GM10266 (cell line): ENCODE measurements at regions not wholly inside any gene's neighbourhood (a gene's known extent, or its start where the extent isn't known, plus 50 kb on each side); places are given as distances from the start of the nearest gene placed in this dataset.

Experiments
- DNase-seq: peaks from one replicate; pipeline ENCODE4 v3.0.0; 2012; ENCODE audit errors: extremely low spot score
- TF ChIP-seq, protein P1 (sequence below): IDR thresholded peaks from 2 replicates; pipeline ENCODE4 v1.5.1; 2012; ENCODE audit warnings: mild to moderate bottlenecking, low read depth; ENCODE audit not compliant: control insufficient read depth, insufficient read depth; ENCODE audit errors: missing control alignments

DNA sequence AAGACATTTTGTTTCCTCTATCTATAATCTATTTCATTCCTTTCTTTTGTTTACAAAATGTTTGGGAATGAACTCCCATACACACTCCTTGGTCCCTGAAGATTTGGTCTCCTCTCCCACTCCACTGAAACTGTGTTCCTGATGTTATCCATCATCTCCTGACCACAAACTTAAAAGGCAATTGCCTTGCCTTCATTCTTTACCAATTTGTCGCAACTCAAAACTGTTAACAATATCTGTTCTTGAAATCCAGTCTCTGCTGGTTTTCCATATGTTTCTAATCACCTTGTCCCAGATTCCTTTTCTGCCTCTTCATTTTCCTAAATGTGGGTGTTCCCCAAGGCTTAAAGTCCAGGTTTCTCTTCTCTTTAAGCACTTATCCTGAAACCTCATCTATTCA, 262.2 kb upstream of the TTC29 start:
- TF ChIP-seq, protein P1, sequence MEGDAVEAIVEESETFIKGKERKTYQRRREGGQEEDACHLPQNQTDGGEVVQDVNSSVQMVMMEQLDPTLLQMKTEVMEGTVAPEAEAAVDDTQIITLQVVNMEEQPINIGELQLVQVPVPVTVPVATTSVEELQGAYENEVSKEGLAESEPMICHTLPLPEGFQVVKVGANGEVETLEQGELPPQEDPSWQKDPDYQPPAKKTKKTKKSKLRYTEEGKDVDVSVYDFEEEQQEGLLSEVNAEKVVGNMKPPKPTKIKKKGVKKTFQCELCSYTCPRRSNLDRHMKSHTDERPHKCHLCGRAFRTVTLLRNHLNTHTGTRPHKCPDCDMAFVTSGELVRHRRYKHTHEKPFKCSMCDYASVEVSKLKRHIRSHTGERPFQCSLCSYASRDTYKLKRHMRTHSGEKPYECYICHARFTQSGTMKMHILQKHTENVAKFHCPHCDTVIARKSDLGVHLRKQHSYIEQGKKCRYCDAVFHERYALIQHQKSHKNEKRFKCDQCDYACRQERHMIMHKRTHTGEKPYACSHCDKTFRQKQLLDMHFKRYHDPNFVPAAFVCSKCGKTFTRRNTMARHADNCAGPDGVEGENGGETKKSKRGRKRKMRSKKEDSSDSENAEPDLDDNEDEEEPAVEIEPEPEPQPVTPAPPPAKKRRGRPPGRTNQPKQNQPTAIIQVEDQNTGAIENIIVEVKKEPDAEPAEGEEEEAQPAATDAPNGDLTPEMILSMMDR: no peak
- DNase-seq: no peak

DNA sequence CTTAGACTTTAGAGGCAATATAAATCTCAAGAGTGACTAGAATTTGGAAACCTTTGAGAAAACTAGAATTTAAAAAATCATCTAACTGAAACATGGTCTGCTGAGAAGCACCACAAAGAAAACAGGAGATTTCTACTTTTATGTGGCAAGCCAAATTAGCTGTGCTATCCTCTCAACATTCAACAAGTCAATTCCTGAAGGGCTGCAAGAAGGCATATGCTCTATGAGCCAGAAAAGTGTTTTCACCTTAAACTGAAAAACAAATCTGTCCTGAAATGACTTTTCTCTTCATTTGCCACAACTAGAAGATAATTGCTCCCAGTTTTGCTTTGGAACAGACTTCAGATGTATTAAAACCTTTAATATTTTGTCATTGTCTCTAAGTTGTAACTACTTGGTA, 263.2 kb upstream of the EDNRA start:
- TF ChIP-seq, protein P1: no peak

DNA sequence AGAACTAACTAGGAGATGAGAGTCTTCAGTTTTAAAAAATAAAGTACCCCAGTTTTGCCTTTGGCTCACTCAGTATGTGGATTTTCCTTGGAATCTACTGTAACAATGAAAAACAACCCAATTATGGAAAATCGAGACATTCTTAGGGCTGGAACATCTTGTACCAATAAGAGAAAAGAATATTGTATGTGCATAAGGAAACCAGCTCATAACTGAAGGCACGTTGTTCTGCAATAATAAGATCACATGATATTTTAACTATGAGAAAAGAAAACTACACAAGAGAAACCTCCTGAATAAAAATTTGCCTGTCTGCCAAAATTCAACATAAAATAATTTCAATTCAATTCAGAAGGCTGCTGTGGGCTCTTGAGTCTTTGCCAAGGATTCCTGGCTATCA, 261.8 kb upstream of the EDNRA start:
- TF ChIP-seq, protein P1: no peak
- no peak for DNase-seq

More for the DNA sequence above, 263.2 kb upstream of the EDNRA start:
- DNase-seq: no peak

DNA sequence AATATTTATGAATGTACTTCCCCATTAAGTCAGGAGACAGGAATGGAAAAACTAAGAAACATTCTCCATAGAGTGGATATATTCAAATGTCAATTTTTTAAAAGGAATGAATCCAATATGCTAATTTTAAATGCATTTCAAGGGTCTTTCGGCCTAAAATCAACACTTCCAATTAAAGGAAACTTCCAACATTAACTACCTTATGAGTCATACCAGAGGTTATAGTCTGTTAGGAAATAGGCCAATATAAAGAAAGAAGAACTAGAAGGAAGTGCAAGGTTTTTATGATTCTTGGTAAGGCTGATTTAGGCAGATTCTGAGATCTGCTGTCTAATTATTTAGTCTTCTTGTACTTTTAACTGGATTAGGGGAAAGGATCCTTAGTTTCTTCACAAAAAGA, 260.1 kb upstream of the EDNRA start:
- TF ChIP-seq, protein P1: no peak
- DNase-seq: no peak

DNA sequence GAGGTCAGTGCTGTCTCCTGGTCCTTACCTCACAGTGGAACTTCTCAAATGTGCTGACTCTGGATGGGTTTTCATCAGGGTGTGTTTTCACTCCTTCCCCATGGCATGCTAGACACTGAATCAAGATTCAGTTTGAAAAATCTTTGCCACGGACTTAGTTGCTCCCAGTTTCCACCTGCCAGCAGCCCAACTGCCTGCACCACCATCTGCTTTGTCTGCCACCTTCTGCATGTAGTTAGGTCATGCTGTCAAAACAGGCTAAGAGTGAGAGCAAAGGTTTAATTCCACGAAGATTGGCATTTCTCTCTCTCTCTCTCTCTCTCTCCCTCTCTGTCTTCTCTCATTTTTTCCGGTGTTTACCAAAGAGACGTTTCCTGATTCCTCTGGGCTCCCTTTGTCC, 258.0 kb upstream of the EDNRA start:
- no peak for DNase-seq
- TF ChIP-seq, protein P1: no peak

DNA sequence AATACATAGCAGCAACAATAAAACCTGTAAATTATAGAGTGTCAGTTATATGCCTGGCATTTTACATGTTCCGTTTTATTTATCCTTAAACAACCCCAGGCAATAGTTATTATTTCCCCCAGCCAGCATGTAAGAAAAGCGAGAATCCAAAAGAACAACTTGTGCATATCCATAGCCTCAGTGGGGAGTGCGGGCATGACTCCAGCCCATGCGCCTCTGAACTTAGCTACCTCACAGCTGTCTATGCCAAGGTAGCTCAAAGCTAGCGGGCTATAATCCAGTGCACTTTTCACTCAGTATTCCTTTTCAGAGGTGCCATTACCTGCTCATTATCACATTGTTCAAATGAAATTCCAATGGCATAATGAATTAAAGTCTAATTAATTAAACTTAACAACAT, 257.3 kb upstream of the EDNRA start:
- DNase-seq: no peak
- TF ChIP-seq, protein P1: no peak

DNA sequence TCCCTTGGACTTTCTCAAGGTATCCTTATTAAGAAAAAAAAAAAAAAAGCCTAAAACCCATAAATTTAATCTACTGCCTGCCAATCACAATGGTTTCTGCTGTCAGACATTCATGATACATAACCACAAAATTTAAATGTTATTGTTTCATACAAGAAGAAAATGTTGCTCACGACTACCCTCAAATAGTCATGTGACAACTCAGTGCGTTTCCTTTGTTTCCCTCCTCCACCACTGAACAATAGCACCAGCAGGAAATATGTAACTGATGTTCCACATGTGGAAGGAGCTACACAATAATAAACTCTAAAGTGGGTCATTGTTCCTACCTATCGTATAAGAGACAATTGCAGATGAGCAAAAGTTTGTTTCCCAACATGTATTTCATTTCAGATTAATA, 244.1 kb upstream of the EDNRA start:
- DNase-seq: no peak
- TF ChIP-seq, protein P1: no peak
